OCI-LY3 (cell line): ENCODE measurements at regions not wholly inside any gene's neighbourhood (a gene's known extent, or its start where the extent isn't known, plus 50 kb on each side); places are given as distances from the start of the nearest gene placed in this dataset.

Source experiments
- EZH2phosphoT487 ChIP-seq: fragments of 200-600 bp; shearing (Covaris generic); IDR thresholded peaks from 2 replicates; pipeline ENCODE4 v1.6.1; 2018; ENCODE audit warnings: antibody characterized with exemption, mixed run types, low read depth
- TF ChIP-seq, protein P1 (sequence below): fragments of 200-600, 300-600 bp; sonication (generic); IDR thresholded peaks from 2 replicates; pipeline ENCODE4 v1.5.1; 2014; ENCODE audit warnings: antibody characterized with exemption, low read length, low read depth

- TF ChIP-seq, protein P1, sequence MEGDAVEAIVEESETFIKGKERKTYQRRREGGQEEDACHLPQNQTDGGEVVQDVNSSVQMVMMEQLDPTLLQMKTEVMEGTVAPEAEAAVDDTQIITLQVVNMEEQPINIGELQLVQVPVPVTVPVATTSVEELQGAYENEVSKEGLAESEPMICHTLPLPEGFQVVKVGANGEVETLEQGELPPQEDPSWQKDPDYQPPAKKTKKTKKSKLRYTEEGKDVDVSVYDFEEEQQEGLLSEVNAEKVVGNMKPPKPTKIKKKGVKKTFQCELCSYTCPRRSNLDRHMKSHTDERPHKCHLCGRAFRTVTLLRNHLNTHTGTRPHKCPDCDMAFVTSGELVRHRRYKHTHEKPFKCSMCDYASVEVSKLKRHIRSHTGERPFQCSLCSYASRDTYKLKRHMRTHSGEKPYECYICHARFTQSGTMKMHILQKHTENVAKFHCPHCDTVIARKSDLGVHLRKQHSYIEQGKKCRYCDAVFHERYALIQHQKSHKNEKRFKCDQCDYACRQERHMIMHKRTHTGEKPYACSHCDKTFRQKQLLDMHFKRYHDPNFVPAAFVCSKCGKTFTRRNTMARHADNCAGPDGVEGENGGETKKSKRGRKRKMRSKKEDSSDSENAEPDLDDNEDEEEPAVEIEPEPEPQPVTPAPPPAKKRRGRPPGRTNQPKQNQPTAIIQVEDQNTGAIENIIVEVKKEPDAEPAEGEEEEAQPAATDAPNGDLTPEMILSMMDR, result no peak
- no peak for TF ChIP-seq EZH2phosphoT487
Measured at GRCh38 chr3:187914231-187914630, 169.0 kb upstream of the BCL6 start.
